DMS 273 (cell line): ENCODE measurements at regions not wholly inside any gene's neighbourhood (a gene's known extent, or its start where the extent isn't known, plus 50 kb on each side); places are given as distances from the start of the nearest gene placed in this dataset.

ENCODE experiments used
- DNase-seq: peaks from one replicate; lab custom pipeline; 2025; ENCODE audit not compliant: unreplicated experiment; lab: John Stamatoyannopoulos, UW

DNA sequence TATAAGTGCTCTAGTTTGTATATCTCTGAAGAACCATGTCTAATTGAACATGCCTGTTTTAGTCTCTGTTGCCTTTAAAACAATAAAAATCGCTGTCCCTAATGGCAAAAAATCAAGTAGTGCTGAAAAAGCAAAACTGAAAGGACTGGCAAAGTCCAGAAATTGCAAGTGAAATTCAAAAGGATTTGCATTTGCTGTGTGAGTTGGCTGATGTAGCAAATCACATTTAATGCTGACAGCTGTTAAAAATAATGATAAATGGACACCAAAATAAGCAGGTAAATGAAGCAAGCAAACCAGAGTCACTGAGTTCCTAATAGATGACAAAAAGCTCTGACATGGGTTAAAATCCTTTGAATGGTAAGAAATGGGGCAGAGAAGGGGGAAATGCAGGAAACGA is 874.1 kb downstream of the GRM8 start:
- DNase-seq: no peak

- DNase-seq: no peak
Measured at GRCh38 chr7:126370038-126370668, 882.6 kb downstream of the GRM8 start.

DNA sequence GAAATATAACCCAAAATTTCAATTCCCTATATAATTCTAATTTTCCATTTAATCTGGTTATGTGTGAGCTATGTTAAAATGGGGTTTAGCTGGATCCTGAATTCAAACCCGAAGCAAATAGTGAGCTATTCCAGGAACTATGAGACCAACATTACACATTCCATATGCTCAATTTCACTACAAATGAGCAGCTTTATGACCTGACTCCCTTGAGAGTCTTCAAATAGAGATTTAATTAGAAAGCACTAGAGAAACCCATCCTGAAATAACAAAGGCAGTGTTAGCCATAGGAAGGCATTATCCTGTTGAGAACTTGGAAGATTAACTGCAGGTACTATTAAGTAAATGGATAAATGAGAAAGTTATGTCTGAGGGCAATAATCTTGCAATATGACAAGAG is 890.0 kb downstream of the GRM8 start:
- DNase-seq: no peak

DNA sequence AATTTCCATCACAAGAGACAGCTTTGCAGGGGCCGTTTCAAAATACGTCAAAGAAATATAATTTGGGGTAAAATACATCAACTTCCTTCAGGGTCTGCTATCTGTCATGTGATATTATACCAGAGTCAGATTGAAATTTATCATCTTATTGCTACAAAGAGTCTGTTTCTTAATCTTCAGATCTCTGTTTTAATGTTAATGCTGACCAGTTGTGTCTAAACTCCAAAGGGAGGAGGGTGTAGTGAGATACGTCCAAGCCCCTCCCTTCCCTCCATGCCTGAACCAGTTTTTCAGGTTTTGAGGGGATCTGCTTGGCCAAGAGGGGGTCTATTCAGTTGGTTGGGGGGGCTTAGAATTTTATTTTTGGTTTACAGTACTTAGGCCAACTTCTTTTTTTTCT is 891.6 kb downstream of the GRM8 start:
- DNase-seq: no peak

DNA sequence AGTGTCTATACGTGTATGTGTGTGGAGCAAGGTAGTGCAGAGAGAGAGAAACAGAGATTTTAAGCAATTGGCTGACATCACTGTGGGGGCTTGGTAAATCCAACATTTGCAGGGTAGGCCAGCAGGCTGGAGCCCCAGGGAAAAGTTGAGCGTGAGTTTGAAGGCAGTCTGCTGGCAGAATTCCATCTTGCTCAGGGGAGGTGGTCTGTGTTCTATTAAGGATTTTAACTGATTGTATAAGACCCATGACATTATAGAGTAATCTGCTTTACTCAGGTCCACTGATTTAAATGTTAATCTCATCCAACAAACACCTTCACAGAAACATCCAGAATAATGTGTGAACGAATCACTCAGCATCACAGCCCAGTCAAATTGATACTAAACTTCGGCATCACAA is 912.9 kb downstream of the GRM8 start:
- DNase-seq: no peak

- no peak for DNase-seq
Measured at GRCh38 chr7:126305671-126306070, 947.1 kb downstream of the GRM8 start.

DNA sequence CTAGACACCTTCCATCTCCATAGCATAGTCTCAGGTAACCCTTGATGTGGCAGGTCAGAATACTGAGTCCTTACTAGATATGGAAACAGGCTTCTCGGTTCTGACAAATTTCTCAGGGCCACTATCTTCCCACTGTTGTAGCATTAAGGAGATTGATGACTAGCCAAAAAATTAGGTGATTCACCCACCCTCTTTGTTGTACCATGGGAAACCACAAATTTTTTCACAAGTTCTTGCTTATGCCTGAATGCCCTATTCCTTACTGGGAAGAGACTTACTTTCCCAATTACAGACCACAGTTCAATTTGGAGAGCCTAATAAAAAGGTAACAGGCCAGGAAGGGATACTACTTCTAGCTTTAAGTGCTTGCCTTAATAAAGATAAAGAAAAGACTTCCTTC is 948.8 kb downstream of the GRM8 start:
- DNase-seq: no peak

DNA sequence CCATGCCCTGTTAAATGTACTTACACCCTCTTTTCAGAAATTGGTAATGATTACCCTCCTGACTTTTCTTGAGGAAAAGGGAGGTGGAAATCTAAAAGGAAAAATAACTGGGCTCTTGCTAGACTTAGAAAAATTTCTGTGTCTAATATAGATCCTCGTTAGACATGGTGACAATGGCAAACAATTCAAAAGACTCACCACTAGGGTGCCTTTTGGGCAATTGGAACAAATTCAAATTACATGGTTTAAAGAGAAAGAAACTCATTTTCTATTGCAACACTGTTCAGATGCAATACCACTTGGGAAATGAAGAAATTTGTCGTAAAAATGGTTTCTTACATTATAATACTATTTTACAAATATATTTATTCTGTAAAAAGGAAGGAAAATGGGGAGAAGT is 950.1 kb downstream of the GRM8 start:
- DNase-seq: peak; percentile 33

GRCh38 chr7:126286317-126286716 is 966.4 kb downstream of the GRM8 start:
- no peak for DNase-seq

DNA sequence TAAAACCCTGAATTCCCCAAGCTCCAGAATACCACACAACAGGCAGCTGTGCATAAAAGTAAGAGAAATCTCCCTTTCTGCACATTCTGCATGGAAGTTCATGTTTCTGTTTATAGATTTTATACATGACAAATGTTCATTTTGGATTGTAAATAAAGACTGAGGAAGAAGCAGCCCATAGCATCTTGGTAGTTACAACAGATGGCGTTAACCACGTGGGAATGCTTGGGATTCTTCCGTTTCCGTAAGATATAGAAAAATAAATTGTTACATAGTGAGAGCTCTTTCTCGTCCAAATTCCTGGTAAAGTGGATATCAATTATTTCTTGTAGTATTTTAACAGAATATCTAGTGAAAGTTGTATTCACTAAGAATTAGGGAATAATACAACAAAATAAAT is 1016.5 kb downstream of the GRM8 start:
- DNase-seq: no peak

GRCh38 chr7:126228356-126229061 is 1024.2 kb downstream of the GRM8 start:
- DNase-seq: no peak

DNA sequence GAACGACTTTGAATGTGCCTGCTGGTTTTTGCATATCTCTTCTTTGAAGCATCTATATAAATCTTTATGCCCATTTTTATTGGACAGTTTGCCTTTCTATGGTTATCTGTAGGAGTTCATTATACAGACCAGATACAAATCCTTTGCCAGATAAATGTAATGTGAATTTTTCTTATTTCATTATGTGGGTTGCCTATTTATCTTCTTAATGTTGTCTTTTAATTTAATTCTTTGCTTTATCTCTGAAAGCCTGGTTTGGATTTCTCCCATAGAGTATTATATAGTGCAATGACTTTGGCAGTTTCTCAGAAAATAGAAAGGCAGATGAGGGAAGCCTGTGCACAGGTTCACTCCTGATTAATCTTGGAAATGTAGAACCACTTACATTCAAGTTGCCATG is 1025.1 kb downstream of the GRM8 start:
- no peak for DNase-seq

- no peak for DNase-seq
Measured at GRCh38 chr7:126227055-126227454, 1025.7 kb downstream of the GRM8 start.

DNA sequence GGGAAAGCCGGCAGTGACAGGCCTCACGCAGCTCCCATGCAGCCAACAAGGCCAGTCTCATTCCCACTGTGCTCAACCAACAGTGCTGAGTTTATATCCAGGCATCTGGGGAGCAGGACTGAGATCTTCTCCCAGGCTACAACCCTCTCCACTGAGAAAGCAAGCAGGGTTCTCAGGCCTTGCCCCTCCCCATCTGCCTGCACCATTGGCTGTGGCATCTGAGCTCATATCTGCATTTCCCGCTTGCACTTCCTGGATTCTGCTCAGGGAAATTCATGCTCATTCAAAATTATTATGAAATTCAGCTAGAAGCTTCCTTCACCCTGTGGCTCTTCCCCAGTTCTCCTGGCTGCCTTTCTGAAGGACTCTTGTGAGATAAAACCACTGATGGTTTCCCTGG is 1029.0 kb downstream of the GRM8 start:
- DNase-seq: no peak

- DNase-seq: no peak
Measured at GRCh38 chr7:126222782-126223181, 1030.0 kb downstream of the GRM8 start.

GRCh38 chr7:126215785-126216184 is 1037.0 kb downstream of the GRM8 start:
- DNase-seq: no peak

DNA sequence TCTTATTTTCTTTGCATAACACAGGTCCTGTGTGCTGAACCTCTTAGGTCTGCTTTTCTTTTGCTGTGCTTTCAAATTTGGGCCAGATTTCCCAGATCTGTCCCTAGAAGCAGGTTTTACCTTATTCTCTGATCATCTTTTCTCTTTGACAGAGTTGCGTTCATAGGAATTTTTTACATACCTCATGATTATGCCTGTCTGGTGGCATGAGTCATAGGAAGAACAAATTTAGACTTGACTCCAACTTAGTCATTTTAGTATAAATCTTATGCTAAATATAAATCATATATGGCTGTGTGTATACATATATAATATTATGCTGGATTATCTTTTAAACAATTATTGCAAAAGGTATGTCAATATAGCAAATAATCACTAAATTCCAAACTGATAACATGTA is 1038.9 kb downstream of the GRM8 start:
- no peak for DNase-seq

DNA sequence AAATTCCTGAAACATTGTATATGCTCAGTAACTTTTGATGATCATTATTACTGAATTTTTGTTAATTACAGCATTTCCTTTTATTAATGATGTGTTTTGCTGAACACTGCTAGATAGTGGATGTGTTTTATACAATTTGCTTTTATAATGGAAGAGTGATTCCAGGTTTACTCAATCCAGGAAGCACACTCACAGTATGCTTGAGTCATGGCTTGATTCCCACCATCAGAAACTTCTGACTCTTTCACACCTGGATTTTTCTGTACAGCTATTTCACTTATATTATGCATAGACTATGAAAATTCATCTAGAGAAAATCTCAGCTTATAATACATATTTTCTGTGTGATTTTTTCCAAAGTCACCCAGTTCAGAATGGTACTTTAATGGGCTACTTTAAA is 1040.9 kb downstream of the GRM8 start:
- DNase-seq: no peak

GRCh38 chr7:126210707-126211106 is 1042.0 kb downstream of the GRM8 start:
- DNase-seq: no peak

GRCh38 chr7:126203185-126203584 is 1049.6 kb downstream of the GRM8 start:
- no peak for DNase-seq

GRCh38 chr7:126202177-126202576 is 1050.6 kb downstream of the GRM8 start:
- DNase-seq: no peak

- DNase-seq: no peak
Measured at GRCh38 chr7:126185959-126186580, 1066.7 kb downstream of the GRM8 start.

- DNase-seq: no peak
Measured at GRCh38 chr7:126179916-126180315, 1072.8 kb downstream of the GRM8 start.
